SU-DHL-6 (cell line): ENCODE measurements at regions not wholly inside any gene's neighbourhood (a gene's known extent, or its start where the extent isn't known, plus 50 kb on each side); places are given as distances from the start of the nearest gene placed in this dataset.

Experiments used
- EZH2phosphoT487 ChIP-seq: fragments of 200-600 bp; sonication (generic), shearing (Covaris generic); conservative IDR thresholded peaks from 2 replicates; pipeline ENCODE4 v1.6.1; 2018; ENCODE audit warnings: mild to moderate bottlenecking, antibody characterized with exemption, low read length, moderate library complexity, mixed read lengths
- TF ChIP-seq, protein P1 (sequence below): fragments of 200-600 bp; sonication (generic); IDR thresholded peaks from one replicate; pipeline ENCODE4 v1.5.1; 2017; ENCODE audit warnings: antibody characterized with exemption, mild to moderate bottlenecking, low read length, moderate library complexity; ENCODE audit not compliant: insufficient read depth, poor library complexity, severe bottlenecking

DNA sequence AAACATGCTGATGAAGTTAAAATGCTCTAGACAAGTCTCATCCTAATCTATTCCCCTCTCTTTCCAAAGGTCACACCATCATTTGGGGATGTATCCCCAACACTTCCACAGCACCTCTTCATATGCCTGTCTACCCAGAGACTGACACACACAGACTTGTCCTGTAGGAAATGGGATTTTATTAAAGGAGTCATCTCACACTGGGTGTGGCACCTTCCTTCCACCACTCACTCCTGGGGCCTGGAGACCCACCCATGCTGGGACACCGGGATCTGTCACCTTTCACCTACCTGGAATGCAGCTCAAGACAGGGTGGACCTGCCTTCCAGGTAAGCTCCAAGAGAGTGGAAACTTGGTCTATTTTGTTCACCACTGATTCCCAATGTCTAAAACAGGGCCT is 99.4 kb upstream of the HAND1 start:
- TF ChIP-seq, protein P1, sequence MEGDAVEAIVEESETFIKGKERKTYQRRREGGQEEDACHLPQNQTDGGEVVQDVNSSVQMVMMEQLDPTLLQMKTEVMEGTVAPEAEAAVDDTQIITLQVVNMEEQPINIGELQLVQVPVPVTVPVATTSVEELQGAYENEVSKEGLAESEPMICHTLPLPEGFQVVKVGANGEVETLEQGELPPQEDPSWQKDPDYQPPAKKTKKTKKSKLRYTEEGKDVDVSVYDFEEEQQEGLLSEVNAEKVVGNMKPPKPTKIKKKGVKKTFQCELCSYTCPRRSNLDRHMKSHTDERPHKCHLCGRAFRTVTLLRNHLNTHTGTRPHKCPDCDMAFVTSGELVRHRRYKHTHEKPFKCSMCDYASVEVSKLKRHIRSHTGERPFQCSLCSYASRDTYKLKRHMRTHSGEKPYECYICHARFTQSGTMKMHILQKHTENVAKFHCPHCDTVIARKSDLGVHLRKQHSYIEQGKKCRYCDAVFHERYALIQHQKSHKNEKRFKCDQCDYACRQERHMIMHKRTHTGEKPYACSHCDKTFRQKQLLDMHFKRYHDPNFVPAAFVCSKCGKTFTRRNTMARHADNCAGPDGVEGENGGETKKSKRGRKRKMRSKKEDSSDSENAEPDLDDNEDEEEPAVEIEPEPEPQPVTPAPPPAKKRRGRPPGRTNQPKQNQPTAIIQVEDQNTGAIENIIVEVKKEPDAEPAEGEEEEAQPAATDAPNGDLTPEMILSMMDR: no peak
- no peak for TF ChIP-seq EZH2phosphoT487
